ENCODE measurements at regions not wholly inside any gene's neighbourhood (a gene's known extent, or its start where the extent isn't known, plus 50 kb on each side); places are given as distances from the start of the nearest gene placed in this dataset.
"Not testable (repeated sequence)": the region's sequence is repeated elsewhere in the genome, so short reads cannot be mapped to it uniquely, and the experiment has no call there.

DNA sequence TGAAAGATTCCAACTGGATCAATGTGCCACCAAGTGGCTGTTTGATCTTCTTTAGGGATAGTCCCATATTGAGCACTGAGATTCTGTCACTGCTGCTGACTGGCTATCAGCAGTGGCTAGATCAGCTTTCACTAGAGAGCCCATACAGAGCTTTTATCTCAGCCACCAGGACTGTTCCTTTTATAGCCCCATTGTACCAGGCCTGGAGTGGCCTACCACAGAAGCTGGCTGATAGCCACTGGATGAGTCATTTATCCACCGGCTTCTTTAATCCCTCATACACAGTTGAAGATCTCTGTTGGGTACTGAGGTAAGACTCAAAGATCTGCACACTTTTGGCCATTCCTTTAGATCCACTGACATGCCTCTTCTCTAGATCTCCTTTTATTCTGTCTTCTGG is 1101.1 kb downstream of the SORCS3 start:
- Histone ChIP-seq H3K27me3 (no peaks in the 10 kb centered on the region), H3K4me3 (no peak overlapping the region), H3K9me3 (no peaks in the 10 kb centered on the region), H3K4me1 (peaks cover 0 to 5% (median 0%) of the 10 kb centered on the region in 4 donors), H3K27ac (no peak overlapping the region), H3K36me3 (no peaks in the 10 kb centered on the region)
- intact Hi-C loops (cut with DNase I; ENCODE audit: low total_unique reads), result no loop called here
- TF ChIP-seq EP300 (IDR thresholded peaks at IDR 0.05; ENCODE audit: low read depth) (no peak), POLR2A (IDR thresholded peaks at IDR 0.05) (no peak)
- TF ChIP-seq, protein P1, sequence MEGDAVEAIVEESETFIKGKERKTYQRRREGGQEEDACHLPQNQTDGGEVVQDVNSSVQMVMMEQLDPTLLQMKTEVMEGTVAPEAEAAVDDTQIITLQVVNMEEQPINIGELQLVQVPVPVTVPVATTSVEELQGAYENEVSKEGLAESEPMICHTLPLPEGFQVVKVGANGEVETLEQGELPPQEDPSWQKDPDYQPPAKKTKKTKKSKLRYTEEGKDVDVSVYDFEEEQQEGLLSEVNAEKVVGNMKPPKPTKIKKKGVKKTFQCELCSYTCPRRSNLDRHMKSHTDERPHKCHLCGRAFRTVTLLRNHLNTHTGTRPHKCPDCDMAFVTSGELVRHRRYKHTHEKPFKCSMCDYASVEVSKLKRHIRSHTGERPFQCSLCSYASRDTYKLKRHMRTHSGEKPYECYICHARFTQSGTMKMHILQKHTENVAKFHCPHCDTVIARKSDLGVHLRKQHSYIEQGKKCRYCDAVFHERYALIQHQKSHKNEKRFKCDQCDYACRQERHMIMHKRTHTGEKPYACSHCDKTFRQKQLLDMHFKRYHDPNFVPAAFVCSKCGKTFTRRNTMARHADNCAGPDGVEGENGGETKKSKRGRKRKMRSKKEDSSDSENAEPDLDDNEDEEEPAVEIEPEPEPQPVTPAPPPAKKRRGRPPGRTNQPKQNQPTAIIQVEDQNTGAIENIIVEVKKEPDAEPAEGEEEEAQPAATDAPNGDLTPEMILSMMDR (IDR thresholded peaks at IDR 0.05), result no peak
- peak; percentile 14 for DNase-seq
- 23 to 29% methylated on average over 1 of the region's 1 CpG for WGBS, 2 donors (ENCODE audit: low coverage in 1 of 2)
- in situ Hi-C loops (cut with MboI; ENCODE audit: low pct_ligation_motif_present in 1 of 4, low pct_unique_long_range_greater_than_20kb in 1 of 4, low sequenced_read_pairs in 3 of 4), result no loop called here

DNA sequence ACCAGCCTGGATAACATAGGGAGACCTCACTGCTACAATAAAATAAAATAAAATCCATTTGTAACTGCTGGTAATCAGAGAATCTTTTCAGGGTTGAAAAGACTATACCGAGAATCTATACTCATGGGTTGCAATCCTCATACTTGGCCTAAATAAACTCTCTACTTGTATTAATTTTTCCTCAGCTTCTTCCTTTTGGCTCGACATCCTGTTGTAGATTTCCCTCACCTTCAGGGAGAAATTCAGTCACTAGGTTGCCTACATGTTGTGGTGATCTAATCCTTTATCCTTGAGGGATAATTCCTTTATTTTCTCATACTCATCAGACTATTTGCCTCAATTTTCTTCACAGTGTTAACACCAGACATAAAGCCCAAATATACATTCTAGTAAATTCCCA is 1093.4 kb downstream of the SORCS3 start:
- H3K9me3 ChIP-seq, result no peaks in the 10 kb centered on the region
- no peaks in the 10 kb centered on the region for H3K27me3 ChIP-seq
- TF ChIP-seq POLR2A (IDR thresholded peaks at IDR 0.05) (no peak), EP300 (IDR thresholded peaks at IDR 0.05; ENCODE audit: low read depth) (no peak), POLR2AphosphoS5 (IDR thresholded peaks at IDR 0.05) (no peak)
- TF ChIP-seq, protein P1 (IDR thresholded peaks at IDR 0.05), result no peak
- no peaks in the 10 kb centered on the region for H3K4me1 ChIP-seq
- no peaks in the 10 kb centered on the region for H3K36me3 ChIP-seq
- WGBS, 2 donors (ENCODE audit: low coverage in 1 of 2), result 71% methylated on average over 2 of the region's 2 CpGs; no CpG with 5 or more reads in 1 of the 2 donors
- in situ Hi-C loops (cut with MboI; ENCODE audit: low pct_ligation_motif_present in 1 of 4, low pct_unique_long_range_greater_than_20kb in 1 of 4, low sequenced_read_pairs in 3 of 4), result no loop called here
- H3K27ac ChIP-seq, result no peak overlapping the region
- DNase-seq, result no peak
- no peak overlapping the region for H3K4me3 ChIP-seq
- intact Hi-C loops (cut with DNase I; ENCODE audit: low total_unique reads), result no loop called here

DNA sequence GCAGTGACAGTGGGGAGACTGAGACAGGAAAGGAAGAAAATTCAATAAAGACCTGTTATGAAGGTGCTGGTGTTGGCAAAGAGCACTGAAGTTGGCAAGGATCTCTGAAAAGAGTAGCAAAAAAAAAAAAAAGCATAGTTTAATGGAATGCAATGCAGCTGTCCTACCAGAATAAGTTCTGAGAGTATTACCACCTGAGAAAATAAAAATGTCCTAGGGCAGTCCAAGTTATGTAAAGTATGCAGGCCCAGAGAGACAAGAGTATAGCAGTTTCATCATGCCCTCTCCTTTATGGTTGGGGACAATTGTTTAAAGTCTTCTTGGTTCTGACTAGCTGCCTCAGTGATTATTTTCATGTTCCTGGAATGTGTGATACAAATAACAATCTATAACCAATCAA is 1092.8 kb downstream of the SORCS3 start:
- Histone ChIP-seq H3K36me3 (no peaks in the 10 kb centered on the region), H3K27me3 (no peaks in the 10 kb centered on the region), H3K4me3 (no peak overlapping the region), H3K27ac (no peak overlapping the region), H3K9me3 (no peaks in the 10 kb centered on the region), H3K4me1 (no peaks in the 10 kb centered on the region)
- DNase-seq, result no peak
- intact Hi-C loops (cut with DNase I; ENCODE audit: low total_unique reads), result no loop called here
- in situ Hi-C loops (cut with MboI; ENCODE audit: low pct_ligation_motif_present in 1 of 4, low pct_unique_long_range_greater_than_20kb in 1 of 4, low sequenced_read_pairs in 3 of 4), result no loop called here
- no peak for TF ChIP-seq POLR2AphosphoS5 (IDR thresholded peaks at IDR 0.05)

DNA sequence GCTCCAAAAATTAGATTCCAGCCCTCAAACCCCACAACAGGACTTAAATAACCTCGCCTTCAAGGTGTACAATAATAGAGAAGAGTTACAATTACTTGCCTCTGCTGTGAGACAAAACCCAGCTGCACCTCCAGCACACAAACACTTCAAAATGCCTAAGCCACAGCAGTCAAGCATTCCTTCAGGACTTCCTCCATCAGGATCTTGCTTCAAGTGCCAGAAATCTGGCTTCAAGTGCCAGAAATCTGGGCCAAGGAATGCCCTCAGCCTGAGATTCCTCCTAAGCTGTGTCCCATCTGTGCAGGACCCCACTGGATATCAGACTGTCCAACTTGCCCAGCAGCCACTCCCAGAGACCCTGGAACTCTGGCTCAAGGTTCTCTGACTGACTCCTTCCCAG is 1088.3 kb downstream of the SORCS3 start:
- Histone ChIP-seq H3K4me1 (peaks cover 0 to 10% (median 0%) of the 10 kb centered on the region in 4 donors), H3K4me3 (no peak overlapping the region), H3K27me3 (no peaks in the 10 kb centered on the region), H3K36me3 (no peaks in the 10 kb centered on the region), H3K9me3 (no peaks in the 10 kb centered on the region), H3K27ac (no peak overlapping the region)
- TF ChIP-seq POLR2A (IDR thresholded peaks at IDR 0.05) (no peak), POLR2AphosphoS5 (IDR thresholded peaks at IDR 0.05) (no peak), EP300 (IDR thresholded peaks at IDR 0.05; ENCODE audit: low read depth) (no peak)
- TF ChIP-seq, protein P1 (IDR thresholded peaks at IDR 0.05), result no peak
- in situ Hi-C loops (cut with MboI; ENCODE audit: low pct_ligation_motif_present in 1 of 4, low pct_unique_long_range_greater_than_20kb in 1 of 4, low sequenced_read_pairs in 3 of 4), result no loop called here
- intact Hi-C loops (cut with DNase I; ENCODE audit: low total_unique reads), result no loop called here
- 29 to 64% methylated on average over 1 of the region's 1 CpG for WGBS, 2 donors (ENCODE audit: low coverage in 1 of 2)
- no peak for DNase-seq

DNA sequence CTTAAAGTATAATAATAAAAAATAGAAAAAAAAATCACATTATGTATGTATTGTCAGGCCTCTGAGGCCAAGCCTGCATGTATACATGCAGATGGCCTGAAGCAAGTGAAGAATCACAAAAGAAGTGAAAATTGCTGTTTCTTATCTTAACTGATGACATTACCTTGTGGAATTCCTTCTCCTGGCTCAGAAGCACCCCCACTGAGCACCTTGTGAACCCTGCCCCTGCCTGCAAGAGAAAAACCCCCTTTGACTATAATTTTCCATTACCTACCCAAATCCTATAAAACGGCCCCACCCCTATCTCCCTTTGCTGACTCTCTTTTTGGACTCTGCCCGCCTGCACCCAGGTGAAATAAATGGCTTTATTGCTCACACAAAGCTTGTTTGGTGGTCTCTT is 1086.5 kb downstream of the SORCS3 start:
- H3K9me3 ChIP-seq; DNase-seq; H3K4me1 ChIP-seq; H3K27ac ChIP-seq; in situ Hi-C loops (cut with MboI; ENCODE audit: low pct_ligation_motif_present in 1 of 4, low pct_unique_long_range_greater_than_20kb in 1 of 4, low sequenced_read_pairs in 3 of 4); H3K27me3 ChIP-seq; H3K4me3 ChIP-seq; intact Hi-C loops (cut with DNase I; ENCODE audit: low total_unique reads); H3K36me3 ChIP-seq: not testable (repeated sequence)
- 44% methylated on average over 2 of the region's 2 CpGs; no CpG with 5 or more reads in 1 of the 2 donors for WGBS, 2 donors (ENCODE audit: low coverage in 1 of 2)
